HUES64 (cell line): ENCODE measurements at regions not wholly inside any gene's neighbourhood (a gene's known extent, or its start where the extent isn't known, plus 50 kb on each side); places are given as distances from the start of the nearest gene placed in this dataset.

Experiments used
- H3K27ac ChIP-seq: 2 replicates; pipeline ENCODE4 v1.7.0; 2013; ENCODE audit warnings: low read depth, low read length, inconsistent platforms
- H3K27me3 ChIP-seq: 2 replicates; pipeline ENCODE4 v1.6.1; 2013; ENCODE audit warnings: mild to moderate bottlenecking, low read length; ENCODE audit not compliant: insufficient read depth
- H3K36me3 ChIP-seq: 2 replicates; pipeline ENCODE4 v1.6.1; 2013; ENCODE audit warnings: mild to moderate bottlenecking, low read length; ENCODE audit not compliant: insufficient read depth
- H3K4me1 ChIP-seq: 2 replicates; pipeline ENCODE4 v1.6.1; 2013; ENCODE audit warnings: mild to moderate bottlenecking, low read length, moderate library complexity; ENCODE audit not compliant: insufficient read depth
- H3K4me3 ChIP-seq: 2 replicates; pipeline ENCODE4 v1.5.1; 2013; ENCODE audit warnings: mild to moderate bottlenecking, low read length, moderate library complexity
- H3K9ac ChIP-seq: 2 replicates; pipeline ENCODE4 v1.6.1; 2013; ENCODE audit warnings: mild to moderate bottlenecking, low read depth, low read length
- H3K9me3 ChIP-seq: 2 replicates; pipeline ENCODE4 v1.6.1; 2013; ENCODE audit warnings: low read depth, low read length; ENCODE audit not compliant: insufficient read depth
- WGBS: fragments of 150-250, 120-280 bp; methylation state at CpG from one replicate; pipeline ENCODE4 v1.1.7; 2013; ENCODE audit warnings: missing lambda C conversion rate; 5-methylcytosine and 5-hydroxymethylcytosine counted together

DNA sequence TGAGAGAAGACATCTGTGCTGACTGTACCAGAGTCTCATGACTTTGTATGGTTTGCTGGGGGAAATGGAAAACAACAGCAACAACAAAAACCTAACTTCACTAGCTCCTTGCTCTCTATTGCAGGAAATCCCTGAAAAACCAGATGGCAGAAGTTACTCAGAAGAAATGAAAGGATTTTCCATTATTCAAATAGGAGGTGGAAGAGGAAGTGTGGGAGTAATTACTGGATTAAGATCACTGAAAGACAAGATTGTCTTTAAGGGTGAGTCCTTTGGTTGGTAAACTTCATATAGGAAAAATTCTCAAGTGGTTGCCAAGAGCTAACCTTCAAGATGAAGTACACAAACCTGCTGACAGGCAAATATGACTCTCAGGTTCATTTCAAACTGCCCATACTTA is 391.9 kb upstream of the ATP2B1 start:
- Histone ChIP-seq H3K9me3 (no peaks in the 10 kb centered on the region), H3K9ac (no peak overlapping the region), H3K4me3 (no peak overlapping the region), H3K27ac (no peak overlapping the region), H3K27me3 (no peaks in the 10 kb centered on the region), H3K4me1 (peaks cover 9% of the 10 kb centered on the region; the same call in 1 of the 2 replicates), H3K36me3 (no peaks in the 10 kb centered on the region)

- H3K9me3 ChIP-seq, result no peaks in the 10 kb centered on the region
- H3K4me3 ChIP-seq, result no peak overlapping the region
- no peaks in the 10 kb centered on the region for H3K36me3 ChIP-seq
- no peaks in the 10 kb centered on the region for H3K27me3 ChIP-seq
- 94% methylated on average over 1 of the region's 1 CpG for WGBS
- H3K9ac ChIP-seq, result no peak overlapping the region
- H3K27ac ChIP-seq, result no peak overlapping the region
- peaks cover 9% of the 10 kb centered on the region; the same call in 1 of the 2 replicates for H3K4me1 ChIP-seq
Observed at GRCh38 chr12:90099288-90099687, 390.6 kb upstream of the ATP2B1 start.

GRCh38 chr12:90098132-90098779 is 389.6 kb upstream of the ATP2B1 start:
- no peaks in the 10 kb centered on the region for H3K9me3 ChIP-seq
- no peak overlapping the region for H3K27ac ChIP-seq
- no peaks in the 10 kb centered on the region for H3K36me3 ChIP-seq
- H3K4me1 ChIP-seq, result peaks cover 9% of the 10 kb centered on the region; the same call in 1 of the 2 replicates
- no peak overlapping the region for H3K4me3 ChIP-seq
- WGBS, result 92% methylated on average over 2 of the region's 2 CpGs
- H3K27me3 ChIP-seq, result no peaks in the 10 kb centered on the region
- no peak overlapping the region for H3K9ac ChIP-seq

GRCh38 chr12:90091809-90092208 is 383.2 kb upstream of the ATP2B1 start:
- Histone ChIP-seq H3K36me3 (no peaks in the 10 kb centered on the region), H3K9me3 (no peaks in the 10 kb centered on the region), H3K4me3 (no peak overlapping the region), H3K4me1 (peaks cover 12% of the 10 kb centered on the region; the same call in 1 of the 2 replicates), H3K9ac (no peak overlapping the region), H3K27me3 (no peaks in the 10 kb centered on the region), H3K27ac (peak overlapping the region; percentile 26; the same call in 1 of the 2 replicates)
- WGBS, result 54% methylated on average over 1 of the region's 3 CpGs

DNA sequence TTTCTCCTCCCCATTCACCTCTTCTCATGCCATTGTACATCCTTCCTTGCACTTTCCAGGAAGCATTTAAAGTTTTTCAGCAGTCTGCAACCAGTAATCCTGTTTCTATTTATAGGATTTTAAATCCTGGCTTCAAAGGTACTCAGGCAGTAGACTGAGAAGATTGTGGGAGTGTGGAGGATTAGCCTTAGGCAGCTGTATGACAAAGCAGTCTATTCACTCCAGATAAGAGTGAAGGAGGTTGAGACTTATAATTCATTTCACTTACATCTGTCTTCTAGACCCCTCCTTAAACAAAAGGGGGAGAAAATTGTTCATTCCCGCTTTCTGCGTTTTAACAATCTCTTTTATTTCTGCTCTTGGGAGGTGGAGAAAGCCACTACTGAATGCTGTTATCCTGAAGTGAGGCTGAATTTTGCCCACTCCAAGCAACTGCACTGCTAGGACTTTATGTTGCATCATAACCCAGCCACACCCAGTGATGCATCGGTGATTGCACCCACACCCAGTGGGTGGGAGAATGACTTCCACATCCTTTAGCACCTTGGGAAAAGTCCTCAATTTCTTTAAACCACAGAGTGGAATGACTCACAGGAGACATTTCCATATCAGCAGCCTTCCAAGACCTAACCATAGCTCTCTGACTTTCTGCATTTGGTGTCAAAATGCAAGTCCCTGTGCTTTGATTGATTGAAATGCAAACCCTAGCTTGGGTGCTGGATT is 382.5 kb upstream of the ATP2B1 start:
- H3K36me3 ChIP-seq, result no peaks in the 10 kb centered on the region
- H3K9me3 ChIP-seq, result no peaks in the 10 kb centered on the region
- peaks cover 14% of the 10 kb centered on the region; the same call in 1 of the 2 replicates for H3K4me1 ChIP-seq
- peak overlapping the region; percentile 10 for H3K27ac ChIP-seq
- 60% methylated on average over 3 of the region's 3 CpGs for WGBS
- H3K4me3 ChIP-seq, result no peak overlapping the region
- no peaks in the 10 kb centered on the region for H3K27me3 ChIP-seq
- no peak overlapping the region for H3K9ac ChIP-seq

GRCh38 chr12:90086281-90086680 is 377.6 kb upstream of the ATP2B1 start:
- no peaks in the 10 kb centered on the region for H3K36me3 ChIP-seq
- WGBS, result 88% methylated on average over 1 of the region's 1 CpG
- no peaks in the 10 kb centered on the region for H3K9me3 ChIP-seq
- no peak overlapping the region for H3K4me3 ChIP-seq
- H3K9ac ChIP-seq, result no peak overlapping the region
- peaks cover 14% of the 10 kb centered on the region; the same call in 1 of the 2 replicates for H3K4me1 ChIP-seq
- no peak overlapping the region for H3K27ac ChIP-seq
- H3K27me3 ChIP-seq, result no peaks in the 10 kb centered on the region

GRCh38 chr12:90085494-90086274 is 377.0 kb upstream of the ATP2B1 start:
- no peak overlapping the region for H3K27ac ChIP-seq
- peaks cover 8% of the 10 kb centered on the region; the same call in 1 of the 2 replicates for H3K4me1 ChIP-seq
- no peaks in the 10 kb centered on the region for H3K9me3 ChIP-seq
- H3K9ac ChIP-seq, result no peak overlapping the region
- no peaks in the 10 kb centered on the region for H3K36me3 ChIP-seq
- no peak overlapping the region for H3K4me3 ChIP-seq
- no peaks in the 10 kb centered on the region for H3K27me3 ChIP-seq
- 85% methylated on average over 3 of the region's 3 CpGs for WGBS

- Histone ChIP-seq H3K9me3 (no peaks in the 10 kb centered on the region), H3K27me3 (no peaks in the 10 kb centered on the region), H3K9ac (no peak overlapping the region), H3K36me3 (no peaks in the 10 kb centered on the region), H3K4me3 (no peak overlapping the region), H3K27ac (no peak overlapping the region), H3K4me1 (peaks cover 16% of the 10 kb centered on the region; the same call in 1 of the 2 replicates)
- 97% methylated on average over 2 of the region's 2 CpGs for WGBS
Observed at GRCh38 chr12:90084018-90084417, 375.4 kb upstream of the ATP2B1 start.

DNA sequence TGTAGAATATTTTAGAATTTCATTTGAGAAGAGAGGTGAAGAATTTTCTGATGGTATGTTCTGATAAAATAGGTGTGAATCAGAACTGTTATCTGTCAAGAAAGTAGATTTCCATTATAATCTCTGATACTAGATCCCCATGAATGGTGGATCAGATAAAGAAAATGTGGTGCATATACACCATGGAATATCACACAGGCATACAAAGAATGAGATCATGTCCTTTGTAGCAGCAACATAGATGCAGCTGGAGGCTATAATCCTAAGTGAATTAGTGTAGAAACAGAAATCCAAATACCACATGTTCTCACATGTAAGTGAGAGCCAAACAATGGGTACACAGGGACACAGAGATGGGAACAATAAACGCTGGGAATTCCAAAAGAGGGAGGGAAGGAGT is 372.0 kb upstream of the ATP2B1 start:
- H3K4me3 ChIP-seq, result no peak overlapping the region
- no peak overlapping the region for H3K9ac ChIP-seq
- WGBS, result 66% methylated on average over 1 of the region's 1 CpG
- H3K27me3 ChIP-seq, result no peaks in the 10 kb centered on the region
- no peaks in the 10 kb centered on the region for H3K9me3 ChIP-seq
- H3K36me3 ChIP-seq, result no peaks in the 10 kb centered on the region
- H3K27ac ChIP-seq, result no peak overlapping the region
- H3K4me1 ChIP-seq, result peaks cover 10% of the 10 kb centered on the region; the same call in 1 of the 2 replicates

- H3K9ac ChIP-seq, result no peak overlapping the region
- H3K36me3 ChIP-seq, result no peaks in the 10 kb centered on the region
- H3K4me3 ChIP-seq, result no peak overlapping the region
- no peak overlapping the region for H3K27ac ChIP-seq
- H3K4me1 ChIP-seq, result peaks cover 9% of the 10 kb centered on the region; the same call in 1 of the 2 replicates
- 74% methylated on average over 4 of the region's 4 CpGs for WGBS
- no peaks in the 10 kb centered on the region for H3K27me3 ChIP-seq
- H3K9me3 ChIP-seq, result no peaks in the 10 kb centered on the region
Observed at GRCh38 chr12:90079529-90080210, 371.0 kb upstream of the ATP2B1 start.
